HepG2 (cell line): ENCODE measurements at regions not wholly inside any gene's neighbourhood (a gene's known extent, or its start where the extent isn't known, plus 50 kb on each side); places are given as distances from the start of the nearest gene placed in this dataset.

Source experiments
- ATAC-seq: fragments of 200-7000 bp; cut with Tn5 transposase; 3 replicates; pipeline ENCODE4 v1.9.1; 2020; ENCODE audit warnings: mild to moderate bottlenecking, moderate library complexity
- BruUV-seq: library from RNA; stranded (reverse); fragments of 400-500 nt; replicated peaks from 2 replicates; lab custom pipeline; 2021; lab: Mats Ljungman, UMichigan
- CTCF ChIA-PET: fragments of 300-600 bp; formaldehyde crosslinking; extraction: SDS; loops from one replicate; lab custom pipeline; 2021; ENCODE audit warnings: low total read pairs, inconsistent platforms, low intra/inter-chr PET ratio; lab: Yijun Ruan, JAX
- POLR2A ChIA-PET: fragments of 350-600 bp; sonication (Branson Sonifier 250); formaldehyde crosslinking; loops from one replicate; lab custom pipeline; 2020; ENCODE audit warnings: antibody characterized with exemption, inconsistent platforms; lab: Yijun Ruan, JAX
- DNase-seq: peaks from one replicate; pipeline ENCODE4 v3.0.0-alpha.2; 2015; ENCODE audit warnings: low spot score
- FAIRE-seq: peaks from 3 replicates; lab custom pipeline; 2011; peaks lifted over from hg19 to GRCh38; lab: Jason Lieb, UNC
- H2AFZ ChIP-seq: one replicate; pipeline ENCODE4 v1.6.1; 2011; ENCODE audit warnings: low read length, inconsistent platforms
- H3K27ac ChIP-seq: fragments of 300-600 bp; 3 replicates; pipeline ENCODE4 v1.8.0; 2011; ENCODE audit warnings: mixed run types, mild to moderate bottlenecking, mixed read lengths, low read length, inconsistent platforms; ENCODE audit not compliant: insufficient read depth; ENCODE audit errors: extremely low read length
- H3K27me3 ChIP-seq, 2 experiments: fragments of 200-600 bp in 1 of 2; 2 replicates in 1 of 2; 3 replicates in 1 of 2; pipeline versions ENCODE4 v1.6.0 to v1.8.0; 2011; ENCODE audit warnings: low read length in 2 of 2, mild to moderate bottlenecking in 2 of 2, moderate library complexity in 2 of 2, inconsistent platforms in 1 of 2; ENCODE audit not compliant: insufficient read depth in 2 of 2, control insufficient read depth in 1 of 2
- H3K36me3 ChIP-seq, 2 experiments: fragments of 200-600 bp in 1 of 2; replicated peaks in 1 of 2; 2 replicates in 1 of 2; 3 replicates in 1 of 2; pipeline versions ENCODE4 v1.5.1 to v1.8.0; 2011; ENCODE audit warnings: low read length in 2 of 2, inconsistent platforms in 1 of 2; ENCODE audit not compliant: insufficient read depth in 2 of 2, control insufficient read depth in 1 of 2
- H3K4me1 ChIP-seq: 2 replicates; pipeline ENCODE4 v1.5.1; 2012; ENCODE audit warnings: low read length, inconsistent platforms; ENCODE audit not compliant: insufficient read depth
- H3K4me2 ChIP-seq: 2 replicates; pipeline ENCODE4 v1.6.0; 2011; ENCODE audit warnings: low read depth, low read length, inconsistent platforms
- H3K4me3 ChIP-seq, 3 experiments: fragments of 200-600 bp in 1 of 3; sonication (generic), shearing (Covaris generic) in 1 of 3; replicated peaks in 1 of 3; 2 replicates each; pipeline ENCODE4 v1.5.1; 2011 to 2016; ENCODE audit warnings: low read length in 3 of 3, inconsistent platforms in 2 of 3, low read depth in 2 of 3, mild to moderate bottlenecking in 2 of 3, control low read depth in 1 of 3, mixed read lengths in 1 of 3; ENCODE audit not compliant: insufficient read depth in 1 of 3
- H3K79me2 ChIP-seq: one replicate; pipeline ENCODE4 v1.6.1; 2011; ENCODE audit warnings: low read length, inconsistent platforms; ENCODE audit not compliant: insufficient read depth
- H3K9ac ChIP-seq: 2 replicates; pipeline ENCODE4 v1.6.0; 2011; ENCODE audit warnings: mild to moderate bottlenecking, low read depth, low read length, inconsistent platforms; ENCODE audit not compliant: insufficient read depth
- H3K9me3 ChIP-seq: 2 replicates; pipeline ENCODE4 v1.5.1; 2012; ENCODE audit warnings: mild to moderate bottlenecking, low read length
- H4K20me1 ChIP-seq: 2 replicates; pipeline ENCODE4 v1.6.0; 2011; ENCODE audit warnings: inconsistent platforms, mild to moderate bottlenecking, low read length, moderate library complexity; ENCODE audit not compliant: insufficient read depth
- BRCA1 ChIP-seq: sonication (generic); formaldehyde crosslinking; IDR thresholded peaks from 2 replicates; pipeline ENCODE4 v1.4.0; 2020; ENCODE audit warnings: missing genetic modification reagents
- CEBPB ChIP-seq: IDR thresholded peaks from 2 replicates; pipeline ENCODE4 v1.6.1; 2011; ENCODE audit warnings: low read depth, low read length, improper control_type of control experiment, borderline replicate concordance
- ETV6 ChIP-seq: sonication (generic); formaldehyde crosslinking; conservative IDR thresholded peaks from 2 replicates; pipeline ENCODE4 v1.4.0; 2020; ENCODE audit warnings: missing genetic modification reagents
- FLYWCH1 ChIP-seq: sonication (generic); formaldehyde crosslinking; IDR thresholded peaks from 2 replicates; pipeline ENCODE4 v1.8.1; 2023; ENCODE audit warnings: mild to moderate bottlenecking, missing genetic modification reagents
- NFIC ChIP-seq: IDR thresholded peaks from 2 replicates; pipeline ENCODE4 v1.6.1; 2012; ENCODE audit warnings: mild to moderate bottlenecking, low read length, inconsistent platforms
- NFYC ChIP-seq: IDR thresholded peaks from 2 replicates; pipeline ENCODE4 v1.6.1; 2016; ENCODE audit warnings: missing genetic modification reagents, missing compliant biosample characterization
- REXO4 ChIP-seq: sonication (generic); formaldehyde crosslinking; IDR thresholded peaks from 2 replicates; pipeline ENCODE4 v1.8.0; 2022; ENCODE audit warnings: missing genetic modification reagents, mild to moderate bottlenecking, borderline replicate concordance
- RNF2 ChIP-seq: fragments of 450-650 bp; conservative IDR thresholded peaks from 2 replicates; pipeline ENCODE4 v1.6.1; 2016; ENCODE audit warnings: low read depth
- SP140L ChIP-seq: sonication (generic); formaldehyde crosslinking; IDR thresholded peaks from 2 replicates; pipeline ENCODE4 v1.4.0; 2020; ENCODE audit warnings: missing genetic modification reagents, borderline replicate concordance
- ZNF773 ChIP-seq: sonication (generic); formaldehyde crosslinking; IDR thresholded peaks from 2 replicates; pipeline ENCODE4 v1.4.0; 2020; ENCODE audit warnings: missing genetic modification reagents, borderline replicate concordance
- ZNF775 ChIP-seq: sonication (generic); formaldehyde crosslinking; IDR thresholded peaks from 2 replicates; pipeline ENCODE4 v1.4.0; 2020; ENCODE audit warnings: missing genetic modification reagents, mild to moderate bottlenecking, moderate library complexity, borderline replicate concordance
- WGBS: methylation state at CpG from one replicate; pipeline ENCODE4 v1.1.6; 2017; ENCODE audit warnings: low lambda C conversion rate; 5-methylcytosine and 5-hydroxymethylcytosine counted together
- in situ Hi-C: cut with HindIII; loops from 2 replicates; pipeline ENCODE4 v1.10.0; 2017; ENCODE audit warnings: low pct_unique_long_range_greater_than_20kb; ENCODE audit not compliant: extremely low pct_ligation_motif_present
- intact Hi-C: fragments of 100-400 bp; cut with micrococcal nuclease; formaldehyde crosslinking; loops from one replicate; pipeline ENCODE4 v1.10.0; 2022; ENCODE audit not compliant: unreplicated experiment
- TF ChIP-seq, protein P1 (sequence below): IDR thresholded peaks from 2 replicates; pipeline ENCODE4 v1.6.1; 2012; ENCODE audit warnings: low read length, improper control_type of control experiment

- peaks cover 7% of the 10 kb centered on the region for H3K4me1 ChIP-seq
- H4K20me1 ChIP-seq: no peaks in the 10 kb centered on the region
- H3K79me2 ChIP-seq: no peaks in the 10 kb centered on the region
- BruUV-seq: no TSS peak
- POLR2A ChIA-PET: no interaction called here
- TF ChIP-seq NFIC: no peak
- TF ChIP-seq CEBPB: peak; percentile 63; the same call in 1 of the 2 replicates
- no peak overlapping the region for H3K4me2 ChIP-seq
- no peak overlapping the region for H2AFZ ChIP-seq
- no peak overlapping the region for H3K9ac ChIP-seq
- H3K27ac ChIP-seq: no peak overlapping the region
- ATAC-seq: no peak
- H3K36me3 ChIP-seq: no peaks in the 10 kb centered on the region
- no peak overlapping the region for H3K4me3 ChIP-seq
- FAIRE-seq: no peak
- no peak for DNase-seq
- WGBS: 28% methylated on average over 7 of the region's 7 CpGs
- intact Hi-C loops: no loop called here
- no peaks in the 10 kb centered on the region for H3K9me3 ChIP-seq
- in situ Hi-C loops: loop anchor here (25.0 kb wide), 1 partner anchor 666 kb away; no protein-coding TSS in a partner anchor
- H3K27me3 ChIP-seq: peaks cover 0 to 3% of the 10 kb centered on the region in 2 experiments; a peak in 1 of 5 replicates
- CTCF ChIA-PET: no interaction called here
Measured at GRCh38 chr3:24678421-24678865, 183.8 kb upstream of the THRB start.

- Histone ChIP-seq H3K36me3 (no peaks in the 10 kb centered on the region), H3K4me3 (no peak overlapping the region), H3K9ac (no peak overlapping the region), H3K9me3 (no peaks in the 10 kb centered on the region), H4K20me1 (no peaks in the 10 kb centered on the region), H3K79me2 (no peaks in the 10 kb centered on the region), H2AFZ (no peak overlapping the region), H3K27ac (no peak overlapping the region), H3K27me3 (peaks cover 0 to 3% of the 10 kb centered on the region in 2 experiments; a peak in 1 of 5 replicates), H3K4me1 (peaks cover 11% of the 10 kb centered on the region), H3K4me2 (no peak overlapping the region)
- TF ChIP-seq BRCA1 (CRISPR knock-in tag) (no peak), FLYWCH1 (CRISPR knock-in tag) (no peak), RNF2 (no peak), REXO4 (no peak), ETV6 (CRISPR knock-in tag) (no peak), NFYC (CRISPR knock-in tag) (no peak), ZNF775 (no peak), SP140L (no peak), ZNF773 (no peak)
- TF ChIP-seq, protein P1, sequence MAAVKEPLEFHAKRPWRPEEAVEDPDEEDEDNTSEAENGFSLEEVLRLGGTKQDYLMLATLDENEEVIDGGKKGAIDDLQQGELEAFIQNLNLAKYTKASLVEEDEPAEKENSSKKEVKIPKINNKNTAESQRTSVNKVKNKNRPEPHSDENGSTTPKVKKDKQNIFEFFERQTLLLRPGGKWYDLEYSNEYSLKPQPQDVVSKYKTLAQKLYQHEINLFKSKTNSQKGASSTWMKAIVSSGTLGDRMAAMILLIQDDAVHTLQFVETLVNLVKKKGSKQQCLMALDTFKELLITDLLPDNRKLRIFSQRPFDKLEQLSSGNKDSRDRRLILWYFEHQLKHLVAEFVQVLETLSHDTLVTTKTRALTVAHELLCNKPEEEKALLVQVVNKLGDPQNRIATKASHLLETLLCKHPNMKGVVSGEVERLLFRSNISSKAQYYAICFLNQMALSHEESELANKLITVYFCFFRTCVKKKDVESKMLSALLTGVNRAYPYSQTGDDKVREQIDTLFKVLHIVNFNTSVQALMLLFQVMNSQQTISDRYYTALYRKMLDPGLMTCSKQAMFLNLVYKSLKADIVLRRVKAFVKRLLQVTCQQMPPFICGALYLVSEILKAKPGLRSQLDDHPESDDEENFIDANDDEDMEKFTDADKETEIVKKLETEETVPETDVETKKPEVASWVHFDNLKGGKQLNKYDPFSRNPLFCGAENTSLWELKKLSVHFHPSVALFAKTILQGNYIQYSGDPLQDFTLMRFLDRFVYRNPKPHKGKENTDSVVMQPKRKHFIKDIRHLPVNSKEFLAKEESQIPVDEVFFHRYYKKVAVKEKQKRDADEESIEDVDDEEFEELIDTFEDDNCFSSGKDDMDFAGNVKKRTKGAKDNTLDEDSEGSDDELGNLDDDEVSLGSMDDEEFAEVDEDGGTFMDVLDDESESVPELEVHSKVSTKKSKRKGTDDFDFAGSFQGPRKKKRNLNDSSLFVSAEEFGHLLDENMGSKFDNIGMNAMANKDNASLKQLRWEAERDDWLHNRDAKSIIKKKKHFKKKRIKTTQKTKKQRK: no peak
- in situ Hi-C loops (loop anchor here (25.0 kb wide), 1 partner anchor 667 kb away; no protein-coding TSS in a partner anchor), intact Hi-C loops (no loop called here)
- DNase-seq: no peak
- ChIA-PET CTCF (no interaction called here), POLR2A (interaction anchor here (0.6 kb wide), 1 partner anchor 224 kb away, joined by 5 read pairs; no protein-coding TSS in a partner anchor)
- FAIRE-seq: no peak
- ATAC-seq: no peak
- BruUV-seq: no TSS peak
Measured at GRCh38 chr3:24679429-24679828, 184.8 kb upstream of the THRB start.
